HepG2 (cell line): ENCODE measurements at regions not wholly inside any gene's neighbourhood (a gene's known extent, or its start where the extent isn't known, plus 50 kb on each side); places are given as distances from the start of the nearest gene placed in this dataset.

Experiments
- MAZ ChIP-seq, 2 experiments: sonication (generic) in 1 of 2; formaldehyde crosslinking in 1 of 2; IDR thresholded peaks; 2 replicates each; pipeline versions ENCODE4 v1.5.0 to v1.6.1; 2012 to 2020; ENCODE audit warnings: low read depth in 2 of 2, mild to moderate bottlenecking in 2 of 2, borderline replicate concordance in 1 of 2, improper control_type of control experiment in 1 of 2, low read length in 1 of 2, missing genetic modification reagents in 1 of 2, moderate library complexity in 1 of 2
- TF ChIP-seq, protein P1 (sequence below): sonication (generic); formaldehyde crosslinking; IDR thresholded peaks from 2 replicates; pipeline ENCODE4 v1.5.0; 2020; ENCODE audit warnings: mild to moderate bottlenecking, missing genetic modification reagents, moderate library complexity

DNA sequence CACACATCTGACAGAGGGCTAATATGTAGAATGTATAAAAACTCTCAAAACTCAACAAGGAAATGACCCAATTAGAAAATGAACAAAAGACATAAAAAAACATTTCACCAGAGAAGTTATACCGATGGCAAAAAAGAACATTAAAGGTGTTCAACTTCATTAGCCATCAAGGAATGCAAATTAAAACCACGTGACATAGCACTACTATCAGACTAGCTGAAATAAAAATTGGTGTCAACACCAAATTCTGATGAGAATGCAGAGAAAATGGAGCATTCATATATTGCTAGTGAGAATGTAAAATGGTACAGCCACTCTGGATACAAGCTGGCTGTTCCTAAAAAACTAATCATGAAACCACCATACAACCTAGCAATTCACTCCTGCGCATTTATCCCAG lies 128.0 kb downstream of the INSIG2 start:
- TF ChIP-seq, protein P1, sequence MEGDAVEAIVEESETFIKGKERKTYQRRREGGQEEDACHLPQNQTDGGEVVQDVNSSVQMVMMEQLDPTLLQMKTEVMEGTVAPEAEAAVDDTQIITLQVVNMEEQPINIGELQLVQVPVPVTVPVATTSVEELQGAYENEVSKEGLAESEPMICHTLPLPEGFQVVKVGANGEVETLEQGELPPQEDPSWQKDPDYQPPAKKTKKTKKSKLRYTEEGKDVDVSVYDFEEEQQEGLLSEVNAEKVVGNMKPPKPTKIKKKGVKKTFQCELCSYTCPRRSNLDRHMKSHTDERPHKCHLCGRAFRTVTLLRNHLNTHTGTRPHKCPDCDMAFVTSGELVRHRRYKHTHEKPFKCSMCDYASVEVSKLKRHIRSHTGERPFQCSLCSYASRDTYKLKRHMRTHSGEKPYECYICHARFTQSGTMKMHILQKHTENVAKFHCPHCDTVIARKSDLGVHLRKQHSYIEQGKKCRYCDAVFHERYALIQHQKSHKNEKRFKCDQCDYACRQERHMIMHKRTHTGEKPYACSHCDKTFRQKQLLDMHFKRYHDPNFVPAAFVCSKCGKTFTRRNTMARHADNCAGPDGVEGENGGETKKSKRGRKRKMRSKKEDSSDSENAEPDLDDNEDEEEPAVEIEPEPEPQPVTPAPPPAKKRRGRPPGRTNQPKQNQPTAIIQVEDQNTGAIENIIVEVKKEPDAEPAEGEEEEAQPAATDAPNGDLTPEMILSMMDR (CRISPR knock-in tag): no peak
- no peak for TF ChIP-seq MAZ (IDR thresholded peaks at IDR 0.05; ENCODE audit: borderline replicate concordance, low read depth, low read length)
- no peak for TF ChIP-seq MAZ (CRISPR knock-in tag; IDR thresholded peaks at IDR 0.05; ENCODE audit: low read depth)
